GM12875 (cell line): ENCODE measurements at regions not wholly inside any gene's neighbourhood (a gene's known extent, or its start where the extent isn't known, plus 50 kb on each side); places are given as distances from the start of the nearest gene placed in this dataset.

Experiments used
- H3K4me3 ChIP-seq: one replicate; pipeline ENCODE4 v1.5.1; 2011; ENCODE audit warnings: low read depth, low read length, control low read depth
- TF ChIP-seq, protein P1 (sequence below): IDR thresholded peaks from 2 replicates; pipeline ENCODE4 v1.5.1; 2011; ENCODE audit warnings: low read depth, mild to moderate bottlenecking, control low read depth, inconsistent platforms, low read length, moderate library complexity, borderline replicate concordance; ENCODE audit not compliant: insufficient read depth

DNA sequence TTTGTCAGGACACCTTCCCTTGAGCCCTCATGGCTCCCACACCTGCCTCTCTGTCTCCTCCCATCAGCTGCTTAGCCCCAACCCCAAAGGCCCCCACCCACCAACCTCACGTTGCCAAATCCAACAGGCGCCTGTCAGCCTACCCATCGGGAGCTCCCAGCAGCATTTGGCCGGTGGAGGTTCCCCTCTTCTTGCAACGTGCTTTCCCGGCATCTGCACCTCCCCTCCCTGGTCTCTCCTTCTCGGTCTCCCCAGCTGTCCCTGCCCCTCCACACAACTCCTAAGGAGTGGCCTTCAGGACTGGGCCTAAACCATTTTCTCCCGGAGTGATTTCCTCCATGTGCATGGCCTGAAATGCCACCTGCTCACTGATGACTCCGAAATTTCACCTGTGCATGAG, 71.9 kb downstream of the KLHDC7A start:
- TF ChIP-seq, protein P1, sequence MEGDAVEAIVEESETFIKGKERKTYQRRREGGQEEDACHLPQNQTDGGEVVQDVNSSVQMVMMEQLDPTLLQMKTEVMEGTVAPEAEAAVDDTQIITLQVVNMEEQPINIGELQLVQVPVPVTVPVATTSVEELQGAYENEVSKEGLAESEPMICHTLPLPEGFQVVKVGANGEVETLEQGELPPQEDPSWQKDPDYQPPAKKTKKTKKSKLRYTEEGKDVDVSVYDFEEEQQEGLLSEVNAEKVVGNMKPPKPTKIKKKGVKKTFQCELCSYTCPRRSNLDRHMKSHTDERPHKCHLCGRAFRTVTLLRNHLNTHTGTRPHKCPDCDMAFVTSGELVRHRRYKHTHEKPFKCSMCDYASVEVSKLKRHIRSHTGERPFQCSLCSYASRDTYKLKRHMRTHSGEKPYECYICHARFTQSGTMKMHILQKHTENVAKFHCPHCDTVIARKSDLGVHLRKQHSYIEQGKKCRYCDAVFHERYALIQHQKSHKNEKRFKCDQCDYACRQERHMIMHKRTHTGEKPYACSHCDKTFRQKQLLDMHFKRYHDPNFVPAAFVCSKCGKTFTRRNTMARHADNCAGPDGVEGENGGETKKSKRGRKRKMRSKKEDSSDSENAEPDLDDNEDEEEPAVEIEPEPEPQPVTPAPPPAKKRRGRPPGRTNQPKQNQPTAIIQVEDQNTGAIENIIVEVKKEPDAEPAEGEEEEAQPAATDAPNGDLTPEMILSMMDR = no peak
- H3K4me3 ChIP-seq = no peak overlapping the region

GRCh38 chr1:18553388-18553787, 72.7 kb downstream of the KLHDC7A start:
- no peak overlapping the region for H3K4me3 ChIP-seq
- TF ChIP-seq, protein P1 = no peak

- no peak overlapping the region for H3K4me3 ChIP-seq
- TF ChIP-seq, protein P1 = no peak
Measured at GRCh38 chr1:18554099-18554498, 73.4 kb downstream of the KLHDC7A start.

GRCh38 chr1:18554597-18554996, 73.9 kb downstream of the KLHDC7A start:
- TF ChIP-seq, protein P1 = no peak
- no peak overlapping the region for H3K4me3 ChIP-seq

DNA sequence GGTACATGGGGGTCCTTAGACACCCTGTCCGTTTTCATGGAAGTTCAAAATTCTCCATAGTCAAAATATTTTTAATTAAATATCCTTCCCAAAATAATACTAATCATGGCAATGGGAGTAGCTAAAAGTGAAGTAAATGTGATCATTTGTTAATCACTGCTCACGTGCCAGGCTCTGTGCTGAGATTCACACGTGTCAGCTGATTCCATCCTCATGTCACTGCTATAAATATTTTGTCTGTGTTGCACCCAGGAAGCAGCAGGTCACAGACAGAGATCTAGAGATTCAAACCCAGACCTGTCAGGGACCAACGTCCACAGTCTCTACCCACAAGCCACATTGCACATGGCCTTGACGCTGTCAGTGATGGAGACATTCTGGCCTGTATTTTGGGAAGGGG, 74.3 kb downstream of the KLHDC7A start:
- no peak overlapping the region for H3K4me3 ChIP-seq
- TF ChIP-seq, protein P1 = no peak

GRCh38 chr1:18556364-18556763, 74.3 kb upstream of the PAX7 start:
- TF ChIP-seq, protein P1 = peak; percentile 29; the same call in 1 of the 2 replicates
- no peak overlapping the region for H3K4me3 ChIP-seq

DNA sequence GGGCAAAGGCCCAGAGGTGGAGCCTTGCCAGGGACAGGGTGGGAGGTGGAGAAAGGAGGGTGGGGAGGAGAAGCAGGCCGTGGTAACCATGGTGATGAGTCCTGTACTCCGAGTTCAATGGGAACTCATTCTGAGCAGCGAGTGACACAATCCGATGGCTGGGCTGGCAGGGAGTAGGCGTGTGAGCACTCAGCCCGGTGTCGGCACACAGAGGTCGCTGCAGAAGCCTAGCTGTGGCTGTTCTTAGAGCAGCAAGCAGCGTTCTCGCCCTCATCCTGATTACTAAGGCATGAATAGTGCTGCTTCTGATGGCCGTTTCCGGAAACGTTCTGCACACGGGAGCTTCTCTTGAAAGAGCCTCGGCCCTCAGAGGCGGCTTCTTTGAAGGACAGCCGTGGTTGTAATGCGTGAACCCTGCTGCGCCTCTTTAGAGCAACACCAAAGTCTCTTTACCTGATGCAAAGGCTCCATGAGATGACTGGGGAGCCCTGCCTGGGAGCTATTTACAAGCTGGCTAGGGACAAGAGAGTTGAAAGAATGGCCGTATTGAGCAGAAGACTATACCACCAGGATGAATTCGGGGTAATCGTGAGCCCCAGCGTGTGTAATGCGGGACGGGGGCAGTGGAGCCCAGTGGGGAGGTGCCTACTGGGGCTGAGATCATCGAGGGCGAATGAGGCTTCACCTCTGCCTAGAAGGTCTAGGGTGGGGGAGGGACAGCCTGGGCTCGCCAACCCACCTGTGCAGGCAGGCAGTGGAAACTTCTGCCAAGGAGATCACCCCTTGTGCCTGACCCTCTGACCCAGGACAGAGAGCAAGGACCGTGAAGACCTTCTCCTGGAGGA, 72.8 kb upstream of the PAX7 start:
- H3K4me3 ChIP-seq = no peak overlapping the region
- TF ChIP-seq, protein P1 = no peak
